ENCODE measurements at regions not wholly inside any gene's neighbourhood (a gene's known extent, or its start where the extent isn't known, plus 50 kb on each side); places are given as distances from the start of the nearest gene placed in this dataset.
A peak's percentile ranks its signal among the peaks of the same experiment; 100 is the strongest.

- TF ChIP-seq RAD21 (IDR thresholded peaks at IDR 0.05; ENCODE audit: low read length) (peak; percentile 20), ELF1 (IDR thresholded peaks at IDR 0.05) (no peak), TCF12 (IDR thresholded peaks at IDR 0.05) (peak; percentile 57; the same call in 1 of the 2 replicates), YY1 (IDR thresholded peaks at IDR 0.05; ENCODE audit: low read depth) (no peak)
- TF ChIP-seq, protein P1, sequence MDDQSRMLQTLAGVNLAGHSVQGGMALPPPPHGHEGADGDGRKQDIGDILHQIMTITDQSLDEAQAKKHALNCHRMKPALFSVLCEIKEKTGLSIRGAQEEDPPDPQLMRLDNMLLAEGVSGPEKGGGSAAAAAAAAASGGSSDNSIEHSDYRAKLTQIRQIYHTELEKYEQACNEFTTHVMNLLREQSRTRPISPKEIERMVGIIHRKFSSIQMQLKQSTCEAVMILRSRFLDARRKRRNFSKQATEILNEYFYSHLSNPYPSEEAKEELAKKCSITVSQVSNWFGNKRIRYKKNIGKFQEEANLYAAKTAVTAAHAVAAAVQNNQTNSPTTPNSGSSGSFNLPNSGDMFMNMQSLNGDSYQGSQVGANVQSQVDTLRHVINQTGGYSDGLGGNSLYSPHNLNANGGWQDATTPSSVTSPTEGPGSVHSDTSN (IDR thresholded peaks at IDR 0.05) = no peak
Observed at GRCh38 chr11:127461241-127462064, 460.9 kb upstream of the KIRREL3 start (continued).

GRCh38 chr11:127458561-127458960 lies 458.0 kb upstream of the KIRREL3 start:
- POLR2A ChIA-PET = no interaction called here
- H3K9me3 ChIP-seq = no peaks in the 10 kb centered on the region
- no peak overlapping the region for H3K27ac ChIP-seq (ENCODE audit: low read depth in 2 of 2, low read length in 1 of 2)
- H3K79me2 ChIP-seq (ENCODE audit: insufficient read depth) = no peaks in the 10 kb centered on the region
- H3F3A ChIP-seq (replicated peaks; ENCODE audit: insufficient read depth) = no peaks in the 10 kb centered on the region
- peaks cover 0 to 21% of the 10 kb centered on the region in 2 experiments; a peak in 2 of 4 replicates for H3K4me1 ChIP-seq (ENCODE audit: control insufficient read depth in 1 of 2, insufficient read depth in 2 of 2, low read depth in 1 of 2, low read length in 1 of 2)
- no peaks in the 10 kb centered on the region for H4K20me1 ChIP-seq (ENCODE audit: insufficient read depth)
- 5% methylated on average over 2 of the region's 2 CpGs for WGBS (ENCODE audit: low lambda C conversion rate)
- no peaks in the 10 kb centered on the region for H3K9me2 ChIP-seq
- H2AFZ ChIP-seq (ENCODE audit: low read depth) = no peak overlapping the region
- no peaks in the 10 kb centered on the region for H3K27me3 ChIP-seq (ENCODE audit: insufficient read depth)
- H3K9ac ChIP-seq = no peak overlapping the region
- H3K36me3 ChIP-seq (replicated peaks in 1 of 2; ENCODE audit: control insufficient read depth in 1 of 2, insufficient read depth in 2 of 2, low read length in 1 of 2) = no peaks in the 10 kb centered on the region
- H3K4me3 ChIP-seq (ENCODE audit: low read depth in 2 of 2, low read length in 1 of 2) = no peak overlapping the region
- TF ChIP-seq EZH2phosphoT487 (IDR thresholded peaks at IDR 0.05; ENCODE audit: borderline replicate concordance, low read depth) = no peak
- TF ChIP-seq EP300 (IDR thresholded peaks at IDR 0.05; ENCODE audit: borderline replicate concordance in 1 of 2, low read depth in 1 of 2, low read length in 1 of 2) = no peak
- no peak for TF ChIP-seq NRF1 (IDR thresholded peaks at IDR 0.05; ENCODE audit: low read depth, low read length)
- TF ChIP-seq, protein P2, sequence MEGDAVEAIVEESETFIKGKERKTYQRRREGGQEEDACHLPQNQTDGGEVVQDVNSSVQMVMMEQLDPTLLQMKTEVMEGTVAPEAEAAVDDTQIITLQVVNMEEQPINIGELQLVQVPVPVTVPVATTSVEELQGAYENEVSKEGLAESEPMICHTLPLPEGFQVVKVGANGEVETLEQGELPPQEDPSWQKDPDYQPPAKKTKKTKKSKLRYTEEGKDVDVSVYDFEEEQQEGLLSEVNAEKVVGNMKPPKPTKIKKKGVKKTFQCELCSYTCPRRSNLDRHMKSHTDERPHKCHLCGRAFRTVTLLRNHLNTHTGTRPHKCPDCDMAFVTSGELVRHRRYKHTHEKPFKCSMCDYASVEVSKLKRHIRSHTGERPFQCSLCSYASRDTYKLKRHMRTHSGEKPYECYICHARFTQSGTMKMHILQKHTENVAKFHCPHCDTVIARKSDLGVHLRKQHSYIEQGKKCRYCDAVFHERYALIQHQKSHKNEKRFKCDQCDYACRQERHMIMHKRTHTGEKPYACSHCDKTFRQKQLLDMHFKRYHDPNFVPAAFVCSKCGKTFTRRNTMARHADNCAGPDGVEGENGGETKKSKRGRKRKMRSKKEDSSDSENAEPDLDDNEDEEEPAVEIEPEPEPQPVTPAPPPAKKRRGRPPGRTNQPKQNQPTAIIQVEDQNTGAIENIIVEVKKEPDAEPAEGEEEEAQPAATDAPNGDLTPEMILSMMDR (IDR thresholded peaks at IDR 0.05) = no peak
- TF ChIP-seq, protein P3, sequence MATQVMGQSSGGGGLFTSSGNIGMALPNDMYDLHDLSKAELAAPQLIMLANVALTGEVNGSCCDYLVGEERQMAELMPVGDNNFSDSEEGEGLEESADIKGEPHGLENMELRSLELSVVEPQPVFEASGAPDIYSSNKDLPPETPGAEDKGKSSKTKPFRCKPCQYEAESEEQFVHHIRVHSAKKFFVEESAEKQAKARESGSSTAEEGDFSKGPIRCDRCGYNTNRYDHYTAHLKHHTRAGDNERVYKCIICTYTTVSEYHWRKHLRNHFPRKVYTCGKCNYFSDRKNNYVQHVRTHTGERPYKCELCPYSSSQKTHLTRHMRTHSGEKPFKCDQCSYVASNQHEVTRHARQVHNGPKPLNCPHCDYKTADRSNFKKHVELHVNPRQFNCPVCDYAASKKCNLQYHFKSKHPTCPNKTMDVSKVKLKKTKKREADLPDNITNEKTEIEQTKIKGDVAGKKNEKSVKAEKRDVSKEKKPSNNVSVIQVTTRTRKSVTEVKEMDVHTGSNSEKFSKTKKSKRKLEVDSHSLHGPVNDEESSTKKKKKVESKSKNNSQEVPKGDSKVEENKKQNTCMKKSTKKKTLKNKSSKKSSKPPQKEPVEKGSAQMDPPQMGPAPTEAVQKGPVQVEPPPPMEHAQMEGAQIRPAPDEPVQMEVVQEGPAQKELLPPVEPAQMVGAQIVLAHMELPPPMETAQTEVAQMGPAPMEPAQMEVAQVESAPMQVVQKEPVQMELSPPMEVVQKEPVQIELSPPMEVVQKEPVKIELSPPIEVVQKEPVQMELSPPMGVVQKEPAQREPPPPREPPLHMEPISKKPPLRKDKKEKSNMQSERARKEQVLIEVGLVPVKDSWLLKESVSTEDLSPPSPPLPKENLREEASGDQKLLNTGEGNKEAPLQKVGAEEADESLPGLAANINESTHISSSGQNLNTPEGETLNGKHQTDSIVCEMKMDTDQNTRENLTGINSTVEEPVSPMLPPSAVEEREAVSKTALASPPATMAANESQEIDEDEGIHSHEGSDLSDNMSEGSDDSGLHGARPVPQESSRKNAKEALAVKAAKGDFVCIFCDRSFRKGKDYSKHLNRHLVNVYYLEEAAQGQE (IDR thresholded peaks at IDR 0.05; ENCODE audit: low read depth, low read length) = no peak
- TF ChIP-seq USF1 (IDR thresholded peaks at IDR 0.05; ENCODE audit: borderline replicate concordance, low read depth) = no peak
- TF ChIP-seq SMC3 (IDR thresholded peaks at IDR 0.05; ENCODE audit: low read depth, low read length) = no peak
- TF ChIP-seq YY1 (IDR thresholded peaks at IDR 0.05; ENCODE audit: low read depth) = no peak
- TF ChIP-seq GATA2 (CRISPR knock-in tag; IDR thresholded peaks at IDR 0.05) = no peak
- TF ChIP-seq, protein P1 (IDR thresholded peaks at IDR 0.05) = no peak
- TF ChIP-seq FOXM1 (IDR thresholded peaks at IDR 0.05; ENCODE audit: low read depth) = no peak
- CTCF ChIA-PET = interaction anchor here (1.1 to 1.5 kb wide), 2 partner anchors 35 to 385 kb away, joined by 4 to 5 read pairs; no protein-coding TSS in a partner anchor
- H3K4me2 ChIP-seq = no peak overlapping the region
- no peak for DNase-seq

All from SK-N-SH (cell line).